ENCODE measurements at regions not wholly inside any gene's neighbourhood (a gene's known extent, or its start where the extent isn't known, plus 50 kb on each side); places are given as distances from the start of the nearest gene placed in this dataset.

GRCh38 chr5:153153086-153153485, 337.4 kb upstream of the GRIA1 start:
- no peak for TF ChIP-seq ATF3 (IDR thresholded peaks at IDR 0.05)
- no peak for TF ChIP-seq JUND (IDR thresholded peaks at IDR 0.05)
- TF ChIP-seq CTCF (IDR thresholded peaks at IDR 0.05 in 2 of 3, conservative IDR thresholded peaks at IDR 0.05 in 1 of 3; ENCODE audit: borderline replicate concordance in 1 of 3, insufficient read depth in 1 of 3, low read depth in 2 of 3, low read length in 2 of 3), result no peak
- TF ChIP-seq POLR2A (IDR thresholded peaks at IDR 0.05; ENCODE audit: borderline replicate concordance, extremely low read depth, insufficient read depth, insufficient read length), result no peak
- TF ChIP-seq ZNF274 (IDR thresholded peaks at IDR 0.05; ENCODE audit: low read depth, low read length), result no peak
- TF ChIP-seq EZH2 (IDR thresholded peaks at IDR 0.05), result no peak
- TF ChIP-seq EZH2phosphoT487 (IDR thresholded peaks at IDR 0.05; ENCODE audit: borderline replicate concordance), result no peak
- TF ChIP-seq POLR2AphosphoS5 (IDR thresholded peaks at IDR 0.05; ENCODE audit: low read depth, low read length), result no peak
- TF ChIP-seq ZFX (IDR thresholded peaks at IDR 0.05), result no peak
- no peak for TF ChIP-seq SP1 (IDR thresholded peaks at IDR 0.05; ENCODE audit: low read depth)
- no peak for TF ChIP-seq REST (IDR thresholded peaks at IDR 0.05; ENCODE audit: low read depth)
- TF ChIP-seq MAX (IDR thresholded peaks at IDR 0.05), result no peak
- no peak for TF ChIP-seq SRF (IDR thresholded peaks at IDR 0.05; ENCODE audit: low read depth)
